Ureter (tissue), 1 donor: ENCODE measurements at regions not wholly inside any gene's neighbourhood (a gene's known extent, or its start where the extent isn't known, plus 50 kb on each side); places are given as distances from the start of the nearest gene placed in this dataset.
A peak's percentile ranks its signal among the peaks of the same experiment; 100 is the strongest.
"Not testable (repeated sequence)": the region's sequence is repeated elsewhere in the genome, so short reads cannot be mapped to it uniquely, and the experiment has no call there.

Experiments
- DNase-seq: peaks from one replicate; pipeline ENCODE4 v3.0.0-alpha.2; 2020; ENCODE audit warnings: low spot score
- donor health status: DM: yes; HTN: yes; CAD: no.

DNA sequence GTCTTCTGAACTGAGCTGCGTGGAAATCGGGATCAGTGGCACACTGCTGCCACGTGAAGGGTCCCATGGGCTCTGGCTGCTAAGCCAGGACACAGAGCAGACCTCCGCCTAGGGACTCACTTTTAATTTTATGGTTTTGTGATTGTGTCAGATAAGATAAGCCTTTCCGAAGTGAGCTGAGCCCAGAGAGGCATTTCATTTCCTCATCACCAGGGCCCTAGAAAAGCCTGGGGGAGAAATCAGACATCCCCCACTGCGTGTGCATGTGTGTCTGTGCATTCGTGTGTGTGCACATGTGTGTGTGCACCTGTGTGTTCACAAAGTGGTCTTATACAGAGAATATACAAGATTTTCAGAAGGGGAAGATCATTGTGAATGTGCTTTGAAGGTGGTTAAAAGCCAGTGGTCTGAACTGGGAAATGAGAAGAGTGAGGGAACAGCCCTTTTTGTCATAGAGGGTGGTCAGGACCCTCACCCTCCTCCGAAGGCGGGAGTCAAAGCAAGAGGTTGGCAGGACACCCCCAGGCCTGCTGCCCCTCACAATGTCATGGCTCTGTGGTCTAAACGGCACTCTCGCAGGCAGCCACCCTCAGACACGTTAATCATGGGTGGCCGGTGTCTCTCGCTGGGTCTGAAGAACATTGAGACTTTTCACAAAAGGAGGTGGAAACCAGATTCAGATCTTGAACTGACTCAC is 176.1 kb upstream of the PFKP start:
- DNase-seq = no peak

DNA sequence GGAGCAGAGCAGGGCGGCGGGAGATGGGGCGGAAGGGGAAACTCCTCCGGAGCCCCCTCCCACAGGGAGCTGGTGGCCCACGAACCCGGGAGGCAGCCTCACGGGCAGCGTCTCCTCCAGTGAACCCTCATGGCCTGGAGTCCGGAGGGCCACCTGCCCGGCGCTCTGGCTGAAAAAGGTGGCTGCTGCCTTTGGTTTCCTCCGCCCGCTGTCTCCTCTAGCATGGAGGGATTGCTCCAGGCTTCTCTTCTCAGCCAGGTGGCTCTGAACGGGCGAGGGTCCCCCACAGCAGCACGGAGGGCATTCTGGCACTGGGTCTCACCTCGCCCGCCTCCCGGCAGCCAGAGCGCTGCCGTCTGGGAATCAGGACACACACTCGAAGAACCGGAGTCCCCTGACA is 177.3 kb upstream of the PFKP start:
- no peak for DNase-seq

DNA sequence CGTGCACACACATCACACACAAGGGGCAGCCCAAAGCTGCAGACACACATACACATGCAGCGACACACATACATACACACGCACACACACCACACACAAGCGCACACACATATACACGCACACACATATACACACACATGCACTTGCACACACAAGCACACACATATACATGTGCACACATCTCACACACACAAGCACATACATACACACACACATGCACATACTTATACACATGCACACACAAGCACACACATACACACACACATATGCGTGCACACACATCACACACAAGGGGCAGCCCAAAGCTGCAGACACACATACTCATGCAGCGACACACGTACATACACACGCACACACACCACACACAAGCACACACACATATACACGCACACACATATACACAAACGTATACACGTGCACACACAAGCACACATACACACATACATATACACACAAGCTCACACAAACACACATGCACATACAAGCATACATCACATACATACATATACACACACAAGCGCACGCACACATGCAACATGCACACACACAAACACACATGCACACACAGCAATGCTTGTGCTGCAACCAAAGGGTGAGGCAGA is 178.8 kb upstream of the PFKP start:
- DNase-seq = no peak

DNA sequence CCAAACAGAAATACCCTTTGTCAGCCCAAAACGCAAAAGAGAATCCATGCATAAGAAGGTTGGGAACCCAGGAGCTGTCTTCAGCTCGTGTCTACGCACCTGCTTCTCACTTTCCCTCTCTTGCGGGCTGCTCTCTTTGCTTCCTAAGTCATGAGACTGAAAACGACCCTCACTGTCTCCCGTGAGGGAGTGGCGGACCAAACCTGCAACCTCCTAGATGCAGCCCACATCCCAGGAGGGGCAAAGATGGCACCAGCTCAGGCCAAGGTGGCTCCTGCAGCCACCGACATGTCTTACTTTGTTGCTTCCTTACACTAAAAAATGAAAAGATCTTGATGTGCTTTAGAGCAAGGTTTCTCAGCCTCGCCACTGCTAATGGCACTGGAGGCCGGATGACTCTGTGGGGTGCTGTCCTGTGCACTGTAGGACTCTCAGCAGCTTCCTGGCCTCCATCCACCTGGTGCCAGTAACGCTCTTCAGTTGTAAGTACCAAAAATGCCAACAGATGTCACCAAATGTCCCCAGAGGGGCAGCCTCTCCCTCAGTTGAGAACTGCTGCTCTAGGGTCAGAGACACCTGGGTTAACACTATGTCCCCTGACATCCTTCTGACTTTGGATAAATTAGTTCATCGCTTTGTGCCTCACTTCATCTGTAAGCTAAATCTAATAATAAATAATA is 179.8 kb upstream of the PFKP start:
- no peak for DNase-seq

DNA sequence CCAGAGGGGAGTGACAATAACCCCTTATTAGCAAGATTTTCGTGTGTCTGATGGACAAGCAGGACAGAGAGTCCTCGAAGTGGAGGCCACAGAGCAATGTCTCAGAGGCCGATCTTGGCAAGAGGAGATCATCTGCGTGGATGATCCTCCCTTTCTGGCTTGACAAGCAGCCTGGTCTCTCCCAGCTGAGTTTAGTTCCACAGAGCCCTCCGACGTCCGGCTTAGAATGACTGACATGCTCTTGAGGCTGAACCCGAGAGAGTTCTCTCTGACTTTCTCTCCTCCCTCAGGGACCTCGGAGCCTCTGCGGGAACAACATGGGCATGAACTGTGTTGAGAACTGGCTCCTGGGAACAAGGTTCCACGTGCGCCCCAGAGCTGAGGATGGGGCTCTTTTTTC is 180.7 kb upstream of the PFKP start:
- DNase-seq = peak; percentile 9

DNA sequence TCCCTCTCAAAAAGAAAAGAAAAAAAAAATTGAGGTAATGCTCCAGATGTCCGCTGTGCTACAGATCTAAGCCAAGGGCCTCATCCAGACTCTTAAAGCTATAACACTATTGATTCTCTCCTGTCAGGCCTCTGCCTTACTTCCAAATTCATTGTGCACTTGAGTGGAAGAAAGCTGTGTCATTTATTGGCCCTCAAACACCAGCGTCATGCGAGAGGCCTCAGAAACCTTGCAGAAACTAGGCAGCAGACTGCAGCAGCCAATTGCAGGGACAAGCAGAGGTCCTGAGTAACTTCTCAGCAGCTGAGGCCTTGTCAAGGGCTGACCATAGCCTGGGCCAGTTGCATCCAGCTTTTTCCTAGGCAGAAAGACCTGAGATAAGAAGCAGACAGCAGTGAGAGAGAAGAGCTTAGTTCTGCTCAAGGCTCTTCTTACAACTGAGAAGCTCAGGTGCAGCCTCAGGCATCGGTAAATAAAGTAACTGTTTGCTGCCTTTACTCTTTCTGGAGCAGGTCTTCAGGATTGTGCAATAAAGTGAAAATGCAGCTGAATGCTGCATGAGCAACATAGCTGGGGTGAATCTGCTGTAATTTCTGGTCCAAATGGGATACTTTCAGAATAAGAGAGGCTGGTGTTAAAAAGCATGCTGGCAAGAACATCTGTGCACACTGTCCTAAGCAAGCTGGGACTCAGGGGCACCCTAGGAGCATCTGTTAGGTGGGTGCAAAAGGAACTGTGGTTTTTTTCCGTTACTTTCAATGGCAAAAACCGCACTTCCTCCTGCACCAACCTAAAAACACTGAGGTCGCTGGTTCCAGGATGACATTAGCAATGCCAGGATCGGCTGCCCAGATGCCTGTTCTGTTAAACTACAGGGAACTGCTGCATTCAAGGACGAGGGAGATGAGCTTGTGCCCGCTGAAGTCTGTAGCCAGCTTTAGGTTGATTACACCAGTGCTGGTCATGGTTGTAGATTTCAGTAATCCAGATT is 181.8 kb upstream of the PFKP start:
- DNase-seq = no peak

DNA sequence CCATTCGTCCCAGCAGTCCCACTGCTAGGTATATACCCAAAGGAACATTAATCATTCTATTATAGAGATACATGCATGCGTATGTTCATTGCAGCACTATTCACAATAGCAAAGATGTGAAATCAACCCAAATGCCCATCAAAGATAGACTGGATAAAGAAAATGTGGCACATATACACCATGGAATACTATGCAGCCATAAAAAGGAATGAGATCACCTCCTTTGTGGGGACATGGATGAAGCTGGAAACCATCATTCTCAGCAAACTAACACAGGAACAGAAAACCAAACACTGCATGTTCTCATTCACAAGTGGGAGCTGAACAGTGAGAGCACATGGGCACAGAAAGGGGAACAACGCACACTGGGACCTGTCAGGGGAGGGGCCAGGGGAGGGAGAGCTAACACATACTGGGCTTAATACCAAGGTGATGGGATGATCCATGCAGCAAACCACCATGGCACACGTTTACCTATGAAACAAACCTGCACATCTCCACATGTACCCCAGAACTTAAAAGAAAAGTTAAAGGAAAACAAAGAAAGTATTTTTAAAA is 183.3 kb upstream of the PFKP start:
- DNase-seq = not testable (repeated sequence)

DNA sequence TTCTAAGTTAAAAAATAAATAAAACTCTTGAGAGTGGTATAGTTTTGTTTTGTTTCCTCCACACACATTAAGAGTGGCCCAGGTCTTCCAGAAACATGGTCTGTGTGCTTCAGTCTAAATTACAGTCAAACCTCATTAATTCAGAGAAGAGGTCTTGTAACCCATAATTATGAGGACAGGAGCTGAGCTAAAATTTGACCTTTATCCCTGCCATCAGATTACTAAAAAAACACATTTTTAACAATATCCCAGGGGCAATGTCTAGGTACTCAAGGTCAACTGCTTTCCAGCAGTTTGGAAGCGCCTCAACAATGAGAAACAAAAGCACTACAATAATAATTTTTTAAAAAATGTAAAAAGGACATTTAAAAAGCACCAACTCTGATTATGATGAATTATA is 184.1 kb upstream of the PFKP start:
- DNase-seq = no peak

DNA sequence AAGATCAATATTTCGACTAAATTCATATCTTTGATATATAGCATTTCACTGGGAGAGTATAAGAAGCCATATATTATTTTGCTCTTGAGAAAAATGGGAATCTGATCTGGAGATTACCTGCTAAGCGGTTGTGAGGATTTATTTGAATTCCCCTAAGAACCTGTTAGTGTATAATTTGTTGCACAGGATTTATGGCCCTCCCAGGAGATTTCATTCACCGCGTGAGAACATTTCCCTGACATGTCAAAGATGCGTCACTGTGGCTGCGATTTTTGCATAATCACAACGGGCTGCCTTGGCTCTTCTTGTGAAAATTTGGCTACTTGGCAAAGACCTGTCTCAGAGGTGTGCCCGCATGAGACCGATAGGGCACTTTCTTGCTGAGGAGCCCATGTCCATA is 184.7 kb upstream of the PFKP start:
- DNase-seq = no peak

DNA sequence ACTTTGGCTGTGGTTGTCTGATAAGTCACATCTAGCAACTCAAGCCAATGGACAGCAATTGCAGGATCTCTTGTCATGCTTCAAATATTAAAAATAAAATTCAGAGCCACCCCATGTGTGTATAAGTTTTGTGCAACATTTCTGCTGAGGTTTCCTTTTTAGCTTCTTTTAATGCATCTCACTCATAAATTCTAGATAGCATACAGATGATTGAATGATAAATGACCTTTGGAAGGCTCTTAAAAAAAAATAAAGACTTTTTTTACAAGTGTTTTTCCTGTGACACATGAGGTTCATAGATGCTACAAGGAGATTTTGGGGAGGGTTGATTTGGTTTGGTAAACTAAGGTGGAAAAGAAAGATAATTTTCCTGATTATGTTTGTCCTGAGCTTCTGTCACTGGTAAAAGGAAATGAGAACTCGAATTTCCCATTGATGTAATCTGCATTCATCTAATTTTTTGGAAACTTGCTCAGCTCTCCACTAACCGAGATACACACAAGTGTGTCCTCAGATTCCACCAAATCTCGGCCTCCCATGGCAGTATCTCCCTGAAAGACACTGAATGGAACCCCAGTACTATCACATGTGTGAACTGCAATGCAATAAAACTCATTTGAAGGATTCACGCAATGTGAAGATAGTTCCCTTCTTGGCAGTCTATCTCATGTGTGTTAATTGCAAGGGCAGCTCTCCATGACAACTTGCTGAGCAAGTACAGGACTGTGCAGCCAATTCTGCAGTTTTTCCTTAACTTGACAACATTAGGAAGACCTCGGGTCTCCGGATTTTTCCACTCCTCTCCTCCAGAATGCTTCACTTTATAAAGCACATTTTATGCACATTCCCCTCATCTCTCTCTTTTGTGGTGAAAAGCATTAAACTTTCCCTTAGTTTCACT is 185.4 kb upstream of the PFKP start:
- no peak for DNase-seq

DNA sequence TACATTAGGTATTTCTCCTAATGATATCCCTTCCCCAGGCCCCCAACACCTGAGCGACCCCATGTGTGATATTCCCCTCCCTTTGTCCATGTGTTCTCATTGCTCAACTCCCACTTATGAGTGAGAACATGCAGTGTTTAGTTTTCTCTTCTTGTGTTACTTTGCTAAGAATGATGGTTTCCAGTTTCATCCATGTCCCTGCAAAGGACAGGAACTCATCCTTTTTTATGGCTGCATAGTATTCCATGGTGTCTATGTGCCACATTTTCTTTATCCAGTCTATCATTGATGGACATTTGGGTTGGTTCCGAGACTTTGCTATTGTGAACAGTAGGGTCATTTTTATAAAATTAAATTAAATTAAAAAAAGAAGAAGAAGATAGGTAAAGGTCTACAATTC is 187.3 kb upstream of the PFKP start:
- not testable (repeated sequence) for DNase-seq

DNA sequence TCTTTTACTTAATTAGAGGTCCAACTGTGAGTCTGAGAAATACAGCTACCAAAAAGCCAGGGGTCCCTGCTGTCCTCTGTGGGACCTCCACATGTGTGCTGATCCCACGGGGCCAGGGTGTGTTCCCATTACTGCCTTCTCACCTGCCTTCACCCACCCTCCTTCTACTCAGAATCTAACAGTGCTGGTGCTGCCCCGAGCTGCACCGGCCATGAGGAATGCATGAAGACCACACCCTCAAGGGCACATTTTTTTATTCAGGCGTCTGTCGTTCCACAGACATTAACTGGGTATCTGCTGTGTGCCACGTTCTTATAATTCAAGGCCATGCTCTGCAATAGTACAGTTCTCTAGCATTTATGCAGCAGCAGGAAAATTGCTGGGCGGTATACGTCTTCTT is 188.5 kb upstream of the PFKP start:
- DNase-seq = no peak

DNA sequence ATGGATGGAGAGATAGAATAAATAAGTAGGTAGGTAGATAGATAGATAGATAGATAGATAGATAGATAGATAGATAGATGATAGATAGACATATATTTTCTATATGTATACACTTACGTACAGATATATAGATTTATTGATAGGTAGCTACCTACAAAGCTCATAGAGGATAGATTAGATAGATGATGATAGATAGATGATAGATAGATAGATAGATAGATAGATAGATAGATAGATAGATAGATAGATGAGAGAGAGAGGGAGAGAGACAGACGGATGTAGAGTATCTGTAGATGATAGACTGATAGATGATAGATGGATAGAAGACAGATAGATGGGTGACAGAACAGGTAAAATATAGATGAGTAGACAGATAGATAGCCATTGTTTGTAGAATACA is 191.3 kb upstream of the PFKP start:
- DNase-seq = no peak

DNA sequence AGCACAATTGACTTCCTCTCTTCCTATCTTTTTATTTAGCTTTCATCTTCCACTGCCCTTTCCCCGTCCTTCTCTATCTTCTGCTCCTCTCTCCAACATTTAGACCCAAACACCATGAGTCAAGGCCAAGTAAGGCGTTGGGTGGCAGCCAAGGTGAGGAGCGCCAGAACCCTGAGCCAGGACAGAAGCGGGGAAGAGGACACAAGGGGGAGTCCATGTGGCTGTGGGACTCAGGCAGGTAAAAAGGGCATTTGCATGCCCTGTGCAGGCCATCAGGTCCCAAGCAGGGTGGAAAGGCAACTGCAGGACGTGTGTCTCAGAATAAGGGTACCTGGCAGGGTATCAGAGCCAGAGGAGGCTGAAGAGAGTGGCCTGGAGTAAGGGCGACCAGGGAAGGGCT is 192.4 kb upstream of the PFKP start:
- DNase-seq = no peak

DNA sequence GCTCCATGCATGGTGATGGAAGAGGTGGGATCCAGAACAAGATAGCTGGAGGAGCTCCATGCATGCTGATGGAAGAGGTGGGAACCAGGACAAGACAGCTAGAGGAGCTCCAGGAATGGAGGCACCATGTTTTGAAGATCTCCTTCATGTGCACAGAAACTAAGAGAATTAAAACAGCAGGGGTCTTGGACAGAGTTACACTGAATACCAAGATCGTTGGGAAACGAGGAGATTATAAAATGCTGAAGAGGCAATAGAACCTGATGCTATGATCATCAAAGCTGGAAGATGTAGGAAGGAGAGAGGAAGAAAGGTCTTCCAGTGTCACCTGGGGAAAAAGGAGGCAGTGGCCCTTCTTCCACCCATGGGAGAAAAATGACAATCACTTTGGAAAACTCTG is 193.6 kb upstream of the PFKP start:
- no peak for DNase-seq

DNA sequence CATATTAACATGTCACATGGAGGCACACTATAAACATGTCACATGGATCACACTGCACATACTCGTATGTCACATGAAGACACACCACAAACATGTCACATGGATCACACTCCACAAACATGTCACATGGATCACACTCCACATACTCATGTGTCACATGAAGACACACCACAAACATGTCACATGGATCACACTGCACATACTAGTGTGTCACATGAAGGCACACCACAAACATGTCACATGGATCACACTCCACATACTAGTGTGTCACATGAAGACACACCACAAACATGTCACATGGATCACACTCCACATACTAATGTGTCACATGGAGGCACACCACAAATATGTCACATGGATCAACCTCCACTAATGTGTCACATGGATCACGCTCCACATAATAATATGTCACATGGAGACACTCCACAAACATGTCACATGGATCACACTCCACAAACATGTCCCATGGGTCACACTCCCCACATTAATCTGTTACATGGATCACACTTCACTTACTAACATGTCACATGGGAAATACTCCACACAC is 195.6 kb upstream of the PFKP start:
- no peak for DNase-seq

DNA sequence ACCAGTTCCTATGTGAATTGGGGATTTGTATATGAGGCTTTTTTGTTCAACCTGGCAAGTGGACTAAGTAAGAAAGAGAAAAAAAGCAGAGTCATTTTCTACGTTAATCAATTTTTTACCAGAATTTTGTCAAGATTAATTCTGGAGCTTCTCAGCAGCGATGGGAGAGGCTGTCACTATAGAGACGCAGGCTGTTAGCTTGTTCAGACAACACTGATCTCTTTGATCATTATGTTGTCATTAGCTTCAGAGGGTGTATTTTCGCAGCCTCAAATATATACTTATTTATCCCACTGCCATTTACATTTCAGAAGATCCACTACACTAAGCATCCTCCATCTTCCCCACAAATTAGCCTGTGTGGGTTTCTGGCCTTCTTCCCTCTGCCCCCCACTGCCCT is 196.7 kb upstream of the PFKP start:
- DNase-seq = no peak

DNA sequence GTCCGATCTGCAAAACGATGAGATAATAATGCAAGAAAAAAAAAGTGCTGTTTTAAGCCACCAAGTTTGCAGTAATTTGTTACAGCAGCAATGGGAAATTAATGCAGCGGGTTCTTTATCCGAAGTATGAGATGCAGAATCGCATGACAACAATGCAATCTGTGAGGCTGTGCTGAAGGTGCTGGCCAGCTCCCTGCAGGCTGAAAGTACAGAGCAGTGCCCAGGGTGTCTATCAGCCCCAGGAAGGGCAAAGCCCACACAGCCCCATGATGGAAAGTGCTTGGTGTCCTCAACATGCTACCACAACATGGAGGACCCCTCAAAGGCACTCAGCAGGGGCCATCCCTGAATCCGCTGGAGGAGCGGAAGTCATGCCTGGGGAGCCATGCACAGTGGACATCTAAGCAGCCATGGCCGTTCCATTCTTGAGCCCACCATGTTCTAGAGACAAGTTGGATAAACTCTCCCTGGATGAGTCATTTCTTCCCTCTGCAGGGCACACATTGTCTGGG is 199.5 kb upstream of the PFKP start:
- DNase-seq = no peak

DNA sequence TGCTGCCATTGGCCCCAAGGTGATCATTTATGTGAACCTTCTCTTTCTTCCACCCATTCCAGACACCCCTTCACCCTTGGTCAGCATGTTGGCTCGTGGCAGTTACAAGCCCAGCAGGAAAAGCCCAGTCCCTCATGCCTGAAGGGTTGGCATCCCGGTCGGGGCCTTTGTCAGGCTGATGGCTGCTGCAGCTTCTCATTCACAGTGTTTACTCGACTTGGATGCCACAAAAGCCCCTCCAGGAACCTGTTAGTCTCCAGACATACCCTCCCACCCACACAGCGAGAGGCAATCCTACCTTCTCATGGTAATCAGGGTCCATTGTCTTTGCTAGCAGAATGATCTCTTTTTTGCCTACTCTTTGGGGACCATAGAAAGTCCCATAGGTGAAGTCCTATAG is 200.8 kb upstream of the PFKP start:
- no peak for DNase-seq

DNA sequence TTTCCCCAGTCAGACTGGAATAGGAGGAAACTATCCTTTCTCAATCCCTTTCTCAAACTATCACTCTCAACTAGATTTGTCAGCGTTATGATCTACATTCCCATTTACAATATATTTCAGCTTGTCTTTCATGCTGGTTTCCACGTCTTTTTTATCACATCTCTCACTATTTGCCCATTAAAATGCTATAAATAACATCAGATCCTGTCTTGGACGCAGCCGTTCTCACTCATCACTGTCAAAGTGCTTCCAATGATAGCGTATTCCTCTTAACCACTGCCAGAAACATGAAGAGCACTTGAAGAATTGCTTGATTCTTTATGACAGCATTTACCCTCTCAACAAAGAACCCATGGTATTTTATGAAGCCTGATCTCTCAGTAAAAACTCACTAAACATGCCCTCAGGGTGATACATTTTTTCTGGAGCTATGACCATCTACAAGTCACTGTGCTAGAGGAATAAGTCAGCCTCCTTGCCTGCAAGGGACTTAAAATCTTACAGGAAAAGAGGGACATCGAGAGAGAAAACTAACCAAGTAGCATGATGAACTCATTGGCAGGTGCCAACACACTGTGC is 205.6 kb upstream of the PFKP start:
- DNase-seq = no peak
